ENCODE measurements at regions not wholly inside any gene's neighbourhood (a gene's known extent, or its start where the extent isn't known, plus 50 kb on each side); places are given as distances from the start of the nearest gene placed in this dataset.
A peak's percentile ranks its signal among the peaks of the same experiment; 100 is the strongest.
"Not testable (repeated sequence)": the region's sequence is repeated elsewhere in the genome, so short reads cannot be mapped to it uniquely, and the experiment has no call there.

- no peak for DNase-seq (ENCODE audit: low read depth in 2 of 2)
Measured at GRCh38 chr9:1871626-1872419, 143.3 kb upstream of the SMARCA2 start.

DNA sequence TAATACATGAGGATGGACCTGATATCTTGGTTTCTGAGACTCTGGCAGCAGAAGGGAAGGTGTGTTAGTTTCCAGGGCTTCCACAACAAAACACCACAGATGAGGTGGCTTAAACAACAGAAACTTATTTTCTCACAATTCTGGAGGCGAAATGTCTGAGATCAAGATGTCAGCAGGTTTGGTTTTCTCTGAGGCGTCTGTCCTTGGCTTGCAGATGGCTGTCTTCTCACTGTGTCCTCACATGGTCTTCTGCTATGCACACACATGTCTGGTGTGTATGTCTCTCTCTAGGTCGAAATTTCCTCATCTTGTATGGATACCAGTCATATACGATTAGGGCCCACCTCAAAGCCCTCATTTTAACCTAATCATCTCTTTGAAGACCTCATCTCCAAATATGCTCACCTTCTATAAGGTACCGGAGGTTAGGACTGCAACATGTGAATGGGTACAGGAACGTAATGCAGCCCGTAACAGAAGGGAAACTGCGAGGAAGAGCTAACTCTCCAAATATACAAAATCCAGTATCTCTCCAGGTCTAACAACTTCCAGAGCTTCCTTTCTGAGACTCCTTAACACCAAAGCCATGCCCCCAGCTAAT, 139.8 kb upstream of the SMARCA2 start:
- no peak for DNase-seq (ENCODE audit: low read depth in 2 of 2)

DNA sequence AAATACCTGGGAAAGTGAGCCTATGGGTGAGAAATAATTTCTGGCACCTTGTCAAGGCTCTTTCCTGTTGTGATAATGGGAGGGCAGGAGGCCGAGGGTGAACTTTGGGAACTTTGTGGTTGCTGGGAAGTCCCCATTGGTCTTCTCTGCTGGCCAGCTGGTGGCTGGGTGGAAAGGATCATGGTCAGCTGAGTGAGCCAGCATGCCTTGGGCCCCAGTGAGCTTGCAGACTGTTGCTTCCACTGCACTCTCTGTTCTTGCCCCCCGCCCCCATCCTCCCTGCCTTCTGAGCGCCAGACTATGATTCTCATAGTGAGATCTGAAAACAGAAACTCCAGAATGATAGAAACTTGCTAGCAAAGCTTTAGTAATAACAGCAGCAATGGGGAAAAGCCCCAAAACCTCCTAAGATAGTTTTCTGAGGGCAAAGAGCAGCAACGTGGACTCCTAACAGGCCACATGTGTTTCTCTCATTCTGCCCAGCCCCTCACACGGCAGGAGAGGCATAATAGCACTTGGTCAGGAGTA, 139.2 kb upstream of the SMARCA2 start:
- peak; percentile 59 to 74 for DNase-seq (ENCODE audit: low read depth in 2 of 2)

DNA sequence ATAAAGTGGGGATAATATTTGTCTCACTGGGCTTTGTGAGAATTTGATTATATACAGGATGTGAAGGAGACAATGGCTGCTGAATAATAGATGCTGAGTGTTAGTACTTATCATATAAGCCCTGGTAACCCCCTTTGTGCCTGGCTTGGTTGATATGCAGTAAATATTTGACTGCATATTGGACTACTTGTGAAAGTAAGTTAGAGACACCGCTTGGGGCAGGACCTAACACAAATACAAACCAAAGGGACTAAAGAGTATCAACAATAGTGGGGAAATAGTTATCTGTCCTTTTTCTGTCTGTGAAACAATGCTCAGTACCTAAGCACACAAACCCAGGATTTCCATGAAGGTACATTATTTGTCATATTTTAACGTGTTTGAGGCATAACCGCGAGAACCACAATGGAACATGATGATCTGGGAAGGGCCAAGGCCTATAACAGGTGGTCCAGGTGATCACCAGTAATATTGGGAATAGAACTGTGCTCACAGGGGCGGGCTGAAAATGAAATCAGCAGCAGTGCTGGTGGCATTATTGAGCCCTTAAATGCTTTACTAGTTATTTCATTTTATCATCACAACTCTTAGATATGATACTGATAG, 138.2 kb upstream of the SMARCA2 start:
- no peak for DNase-seq (ENCODE audit: low read depth in 2 of 2)

DNA sequence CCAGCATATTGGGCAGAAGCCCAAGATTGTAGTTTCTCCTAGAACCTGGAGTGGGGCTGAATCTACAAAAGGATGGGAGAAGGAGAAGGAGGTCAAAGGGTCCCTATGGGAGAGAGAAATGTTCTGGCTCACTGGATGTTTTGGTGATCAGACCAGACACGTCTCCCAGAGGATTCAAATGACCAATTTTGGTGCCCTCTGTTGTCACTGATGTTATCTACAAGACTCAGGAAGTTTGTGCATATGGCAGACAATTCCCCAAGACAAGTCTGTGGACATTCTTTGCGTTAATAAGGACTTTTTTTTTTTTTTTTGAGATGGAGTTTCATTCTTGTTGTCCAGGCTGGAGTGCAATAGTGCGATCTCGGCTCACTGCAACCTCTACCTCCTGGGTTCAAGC, 137.2 kb upstream of the SMARCA2 start:
- DNase-seq (ENCODE audit: low read depth in 2 of 2) = no peak

DNA sequence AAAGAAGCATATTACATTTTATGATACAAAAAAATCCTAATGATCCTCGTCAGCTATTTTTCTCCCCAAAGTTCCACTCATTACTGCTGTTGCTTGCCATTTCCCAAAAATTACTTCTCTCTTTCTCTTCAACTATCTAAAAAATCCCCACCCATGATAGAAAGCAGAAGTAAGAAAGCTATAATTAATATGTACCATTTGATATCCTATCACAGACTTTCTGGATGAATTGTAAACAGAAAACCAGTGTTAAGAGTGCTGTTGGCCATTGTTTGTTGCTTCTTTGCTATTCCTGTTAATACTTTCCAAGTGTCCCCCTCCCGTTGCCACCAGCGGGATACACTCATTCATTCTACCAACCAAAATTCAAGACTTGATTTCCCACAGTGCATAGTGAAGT, 136.3 kb upstream of the SMARCA2 start:
- no peak for DNase-seq (ENCODE audit: low read depth in 2 of 2)

- peak in 1 of 2 donors; percentile 28 for DNase-seq (ENCODE audit: low read depth in 2 of 2)
Measured at GRCh38 chr9:1879501-1879900, 135.6 kb upstream of the SMARCA2 start.

DNA sequence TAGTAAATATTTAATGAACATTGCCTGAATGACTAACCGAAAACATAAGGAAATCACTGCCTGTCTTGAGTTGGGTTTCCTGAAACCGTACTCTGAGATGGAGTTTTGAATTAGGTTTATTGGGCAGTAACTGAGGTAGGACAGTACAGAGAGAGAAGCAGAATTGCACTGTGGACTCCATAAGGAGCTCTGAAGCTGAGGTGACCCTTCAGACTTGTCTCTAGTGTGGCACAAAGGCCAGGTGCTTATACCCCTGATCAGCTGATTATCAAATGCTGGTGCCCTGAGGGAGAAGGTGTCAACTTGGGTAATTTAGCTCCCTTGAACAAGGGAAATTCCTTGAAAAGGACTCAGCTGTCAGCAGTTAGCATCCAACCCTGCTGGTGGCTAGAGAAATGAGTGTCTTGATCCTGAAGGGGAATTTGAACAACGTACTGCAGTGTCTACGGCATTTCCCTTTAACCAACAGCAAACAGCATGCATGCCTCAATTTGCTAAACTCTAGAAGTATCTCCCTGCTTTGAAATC, 135.0 kb upstream of the SMARCA2 start:
- no peak for DNase-seq (ENCODE audit: low read depth in 2 of 2)

DNA sequence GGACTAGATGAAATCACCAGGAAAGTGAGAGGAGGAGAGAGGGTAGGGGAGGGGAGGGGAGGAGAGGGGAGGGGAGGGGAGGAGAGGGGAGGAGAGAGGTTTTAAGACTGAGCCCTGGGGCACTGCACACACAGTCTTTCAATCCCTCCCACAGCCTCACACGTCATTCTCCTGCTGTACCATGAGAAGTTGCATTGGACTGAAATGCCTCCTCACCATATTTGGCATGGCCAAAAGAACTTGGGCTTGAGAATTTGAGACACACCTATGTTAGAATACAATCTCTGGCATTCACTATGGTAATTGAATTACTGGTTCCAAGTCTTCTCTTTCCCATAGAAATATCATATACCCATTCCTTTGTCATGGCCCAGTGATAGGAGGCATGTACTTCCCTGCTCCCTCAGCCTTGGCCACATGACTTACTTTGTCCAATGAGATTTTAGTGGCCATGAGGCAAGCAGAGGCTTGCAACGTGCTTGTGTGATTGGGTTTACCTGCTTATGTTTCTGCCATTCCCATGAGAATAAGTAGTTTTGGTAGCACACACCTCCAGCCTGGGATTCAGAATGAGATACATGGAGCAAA, 133.3 kb upstream of the SMARCA2 start:
- no peak for DNase-seq (ENCODE audit: low read depth in 2 of 2)

- DNase-seq (ENCODE audit: low read depth in 2 of 2) = no peak
Measured at GRCh38 chr9:1882711-1883403, 132.3 kb upstream of the SMARCA2 start.

GRCh38 chr9:1890201-1890600, 124.9 kb upstream of the SMARCA2 start:
- DNase-seq (ENCODE audit: low read depth in 2 of 2) = no peak

DNA sequence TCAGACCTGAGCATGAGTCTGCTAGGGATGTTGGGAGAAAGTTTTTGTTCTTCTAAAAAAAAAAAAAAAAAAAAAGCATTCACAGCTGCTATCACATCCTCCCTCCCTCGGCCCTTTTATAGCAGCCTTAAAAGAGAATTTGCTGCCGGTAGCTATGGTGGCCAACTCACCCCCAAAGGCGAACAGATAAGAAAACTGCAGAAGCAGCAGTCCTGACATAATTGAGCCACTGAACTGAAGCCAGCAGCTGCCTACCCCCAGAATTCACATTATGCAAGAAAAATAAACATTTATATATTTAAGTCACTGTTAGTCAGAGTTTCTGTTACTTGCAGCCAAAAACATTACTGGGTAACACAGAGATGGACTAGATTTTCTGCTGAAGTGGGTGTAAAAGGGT, 124.3 kb upstream of the SMARCA2 start:
- DNase-seq (ENCODE audit: low read depth in 2 of 2) = no peak

GRCh38 chr9:1903080-1903704, 112.0 kb upstream of the SMARCA2 start:
- DNase-seq (ENCODE audit: low read depth in 2 of 2) = not testable (repeated sequence)

DNA sequence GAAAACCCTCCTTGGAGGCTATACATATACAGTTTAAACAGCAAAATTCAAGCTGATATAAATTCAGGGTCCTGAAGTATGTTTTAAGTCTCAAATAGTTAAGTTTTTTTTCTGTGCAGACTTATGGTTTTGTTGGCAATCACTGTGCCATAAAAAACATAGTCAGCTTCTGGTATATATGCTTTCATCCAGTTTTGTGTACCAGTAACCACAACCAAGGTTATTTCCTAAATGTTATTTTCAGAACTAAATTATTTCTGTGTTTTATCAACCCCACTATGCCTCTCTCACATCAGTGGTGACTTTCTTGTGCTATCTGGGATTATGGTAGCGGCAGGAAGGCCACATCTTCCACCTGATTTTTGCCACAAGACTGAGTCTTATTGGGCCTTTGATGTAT, 107.7 kb upstream of the SMARCA2 start:
- DNase-seq (ENCODE audit: low read depth in 2 of 2) = no peak

DNA sequence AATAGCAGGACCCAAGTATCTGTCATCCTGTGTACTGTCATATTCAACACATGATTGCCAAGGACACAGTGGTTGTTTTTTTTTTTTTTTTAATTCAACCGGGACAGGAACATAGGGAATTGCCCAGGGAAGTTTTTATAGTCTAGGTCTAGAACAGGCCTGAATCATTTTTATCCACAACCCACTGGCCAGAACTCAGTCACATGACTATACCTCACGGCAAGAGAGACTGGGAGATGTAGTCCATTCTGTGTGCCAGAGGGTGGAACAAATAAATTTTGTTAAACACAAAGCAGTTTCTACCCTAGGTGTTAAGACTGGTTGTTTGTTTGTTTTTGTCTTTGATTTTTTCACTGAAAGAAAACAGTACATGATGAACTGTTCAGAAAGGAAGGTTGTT, 105.8 kb upstream of the SMARCA2 start:
- DNase-seq (ENCODE audit: low read depth in 2 of 2) = no peak

GRCh38 chr9:1910269-1910811, 104.8 kb upstream of the SMARCA2 start:
- no peak for DNase-seq (ENCODE audit: low read depth in 2 of 2)

GRCh38 chr9:1913631-1914330, 101.4 kb upstream of the SMARCA2 start:
- no peak for DNase-seq (ENCODE audit: low read depth in 2 of 2)

DNA sequence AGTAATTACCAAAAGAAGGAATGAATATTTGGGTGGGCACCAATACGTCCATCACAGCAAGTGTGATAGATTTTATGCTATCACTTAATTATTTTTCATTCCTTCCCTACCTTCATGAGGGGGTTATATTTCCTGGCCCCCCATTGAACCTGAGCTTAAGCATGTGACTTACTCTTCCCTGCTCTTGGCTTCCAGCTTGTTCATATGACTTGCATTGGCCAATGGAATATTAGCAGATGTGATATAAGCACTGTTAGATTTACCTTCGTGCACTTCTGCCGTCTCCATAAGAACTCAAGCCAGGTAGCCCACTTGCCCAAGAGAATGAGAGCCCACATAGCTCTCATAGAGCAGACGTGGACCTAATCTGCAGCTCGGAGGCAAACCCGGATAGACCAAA, 99.1 kb upstream of the SMARCA2 start:
- no peak for DNase-seq (ENCODE audit: low read depth in 2 of 2)

DNA sequence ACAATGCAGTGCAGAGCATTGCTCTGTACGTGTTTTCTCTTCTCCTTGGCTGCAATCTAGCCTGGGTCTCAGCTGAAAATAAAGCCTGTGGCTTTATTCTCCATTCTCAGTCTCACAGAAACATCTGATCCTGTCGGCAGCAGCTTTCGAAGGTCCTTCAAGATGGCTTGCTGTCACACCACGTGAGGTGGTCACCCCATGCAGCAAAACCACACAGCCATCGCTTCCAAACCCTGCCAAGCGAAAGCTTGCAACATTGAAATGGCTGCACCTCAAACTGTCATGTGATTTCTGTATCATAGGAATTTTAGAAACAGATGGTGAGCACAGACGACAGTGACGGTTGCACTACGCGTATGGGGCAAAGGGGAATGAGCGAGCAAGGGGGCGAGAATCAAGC, 98.5 kb upstream of the SMARCA2 start:
- no peak for DNase-seq (ENCODE audit: low read depth in 2 of 2)

GRCh38 chr9:1917396-1917935, 97.7 kb upstream of the SMARCA2 start:
- DNase-seq (ENCODE audit: low read depth in 2 of 2) = no peak

All from activated CD4-positive, alpha-beta T cell treated with anti-CD3 and anti-CD28 coated beads for 24 hours (primary cell).